ENCODE measurements at regions not wholly inside any gene's neighbourhood (a gene's known extent, or its start where the extent isn't known, plus 50 kb on each side); places are given as distances from the start of the nearest gene placed in this dataset.

- no peaks in the 10 kb centered on the region for H3K36me3 ChIP-seq (ENCODE audit: control insufficient read depth, insufficient read depth, low read length)
- peaks cover 7% of the 10 kb centered on the region for H3K4me1 ChIP-seq (ENCODE audit: control insufficient read depth, insufficient read depth, low read length)
- no peaks in the 10 kb centered on the region for H3K27me3 ChIP-seq (ENCODE audit: control insufficient read depth, insufficient read depth, low read length)
- H3K4me3 ChIP-seq (ENCODE audit: low read length): no peak overlapping the region
- no peak overlapping the region for H3K9ac ChIP-seq (ENCODE audit: low read length)
- H3K27ac ChIP-seq (ENCODE audit: low read depth, low read length): no peak overlapping the region
Measured at GRCh38 chr14:34172550-34173368, 221.9 kb upstream of the EGLN3 start.

- H3K36me3 ChIP-seq (ENCODE audit: control insufficient read depth, insufficient read depth, low read length): no peaks in the 10 kb centered on the region
- no peak overlapping the region for H3K4me3 ChIP-seq (ENCODE audit: low read length)
- H3K27me3 ChIP-seq (ENCODE audit: control insufficient read depth, insufficient read depth, low read length): no peaks in the 10 kb centered on the region
- peaks cover 7% of the 10 kb centered on the region for H3K4me1 ChIP-seq (ENCODE audit: control insufficient read depth, insufficient read depth, low read length)
- H3K27ac ChIP-seq (ENCODE audit: low read depth, low read length): no peak overlapping the region
- H3K9ac ChIP-seq (ENCODE audit: low read length): no peak overlapping the region
Measured at GRCh38 chr14:34172173-34172451, 221.2 kb upstream of the EGLN3 start.

DNA sequence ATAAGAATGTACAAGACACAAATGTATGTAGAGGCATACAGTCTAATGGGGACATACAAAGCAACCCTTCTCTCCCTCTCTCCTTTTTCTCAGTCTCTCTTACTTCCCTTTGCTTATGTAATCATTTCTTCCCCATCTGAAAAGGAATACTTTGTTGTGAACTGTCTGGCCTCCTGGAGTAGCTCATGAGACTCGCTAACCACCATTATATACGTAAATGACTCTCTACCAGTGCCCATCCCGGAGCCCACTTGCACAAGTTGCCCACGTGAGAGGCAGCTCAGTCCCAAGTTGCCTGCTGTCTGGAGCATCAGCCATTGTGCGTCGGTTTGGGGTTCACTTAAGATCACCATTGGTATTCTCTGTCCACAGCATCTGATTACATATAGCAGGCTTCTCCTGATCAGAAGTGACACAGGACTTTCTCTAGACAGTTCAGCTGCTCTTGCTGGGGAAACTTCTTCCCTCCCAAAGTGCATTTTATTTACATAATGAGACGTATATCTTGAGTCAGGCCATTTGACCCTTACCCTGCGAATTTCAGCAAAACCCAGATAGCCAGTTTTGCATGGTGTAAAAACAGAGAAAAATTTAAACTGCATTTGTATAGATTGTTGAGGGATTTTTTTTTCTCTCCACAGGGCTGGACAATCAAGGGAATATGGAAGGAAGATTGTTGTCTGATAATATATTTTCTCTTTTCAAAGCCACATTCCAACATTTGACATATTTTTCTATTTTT lies 220.7 kb upstream of the EGLN3 start:
- H3K36me3 ChIP-seq (ENCODE audit: control insufficient read depth, insufficient read depth, low read length): no peaks in the 10 kb centered on the region
- no peak overlapping the region for H3K27ac ChIP-seq (ENCODE audit: low read depth, low read length)
- no peaks in the 10 kb centered on the region for H3K27me3 ChIP-seq (ENCODE audit: control insufficient read depth, insufficient read depth, low read length)
- H3K4me3 ChIP-seq (ENCODE audit: low read length): no peak overlapping the region
- H3K9ac ChIP-seq (ENCODE audit: low read length): no peak overlapping the region
- H3K4me1 ChIP-seq (ENCODE audit: control insufficient read depth, insufficient read depth, low read length): peaks cover 7% of the 10 kb centered on the region

- H3K4me3 ChIP-seq (ENCODE audit: low read length): no peak overlapping the region
- H3K27ac ChIP-seq (ENCODE audit: low read depth, low read length): no peak overlapping the region
- H3K4me1 ChIP-seq (ENCODE audit: control insufficient read depth, insufficient read depth, low read length): peaks cover 7% of the 10 kb centered on the region
- H3K27me3 ChIP-seq (ENCODE audit: control insufficient read depth, insufficient read depth, low read length): no peaks in the 10 kb centered on the region
- no peak overlapping the region for H3K9ac ChIP-seq (ENCODE audit: low read length)
- no peaks in the 10 kb centered on the region for H3K36me3 ChIP-seq (ENCODE audit: control insufficient read depth, insufficient read depth, low read length)
Measured at GRCh38 chr14:34170882-34171281, 220.0 kb upstream of the EGLN3 start.

DNA sequence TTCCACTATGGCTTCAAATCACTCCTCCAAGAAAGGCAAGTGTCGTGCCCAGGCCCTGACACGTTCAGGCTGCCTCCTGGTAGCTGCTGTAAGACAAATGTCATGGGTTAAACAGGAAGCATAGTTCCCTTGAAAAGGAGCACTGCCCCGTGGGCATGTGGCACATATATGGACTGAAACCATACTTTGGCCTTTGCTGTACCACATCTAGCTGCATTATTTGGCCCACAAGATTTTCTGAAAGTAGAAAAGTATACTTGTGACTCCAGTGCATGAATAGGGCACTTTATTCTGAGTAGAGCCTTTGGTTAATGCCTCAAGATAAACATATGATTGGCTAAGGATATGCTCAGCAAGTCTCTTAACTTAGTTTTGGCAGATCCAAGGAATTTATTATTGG lies 218.7 kb upstream of the EGLN3 start:
- Histone ChIP-seq H3K27ac (ENCODE audit: low read depth, low read length) (no peak overlapping the region), H3K4me3 (ENCODE audit: low read length) (no peak overlapping the region), H3K9ac (ENCODE audit: low read length) (no peak overlapping the region), H3K36me3 (ENCODE audit: control insufficient read depth, insufficient read depth, low read length) (no peaks in the 10 kb centered on the region), H3K27me3 (ENCODE audit: control insufficient read depth, insufficient read depth, low read length) (no peaks in the 10 kb centered on the region), H3K4me1 (ENCODE audit: control insufficient read depth, insufficient read depth, low read length) (peaks cover 7% of the 10 kb centered on the region)

DNA sequence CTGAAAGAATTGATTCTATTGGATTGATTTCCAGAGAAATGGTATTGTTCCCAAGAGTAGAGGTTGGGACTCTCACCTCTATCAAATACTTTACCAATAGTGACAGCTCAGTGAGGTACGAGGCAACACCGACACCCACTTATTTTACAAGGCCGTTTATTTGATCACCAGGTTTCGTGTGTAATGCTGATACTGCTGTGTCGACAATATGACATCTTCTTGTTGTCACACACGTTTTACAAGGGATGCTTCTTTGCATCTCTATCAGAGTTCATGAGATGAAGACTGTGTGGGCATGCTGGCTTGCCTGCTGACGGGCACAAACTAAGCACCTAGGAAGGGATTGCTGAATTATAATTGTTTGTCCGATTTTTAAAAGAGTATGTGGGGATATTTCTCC lies 217.8 kb upstream of the EGLN3 start:
- H3K36me3 ChIP-seq (ENCODE audit: control insufficient read depth, insufficient read depth, low read length): no peaks in the 10 kb centered on the region
- no peak overlapping the region for H3K9ac ChIP-seq (ENCODE audit: low read length)
- no peaks in the 10 kb centered on the region for H3K27me3 ChIP-seq (ENCODE audit: control insufficient read depth, insufficient read depth, low read length)
- H3K4me1 ChIP-seq (ENCODE audit: control insufficient read depth, insufficient read depth, low read length): peaks cover 7% of the 10 kb centered on the region
- no peak overlapping the region for H3K4me3 ChIP-seq (ENCODE audit: low read length)
- H3K27ac ChIP-seq (ENCODE audit: low read depth, low read length): no peak overlapping the region

GRCh38 chr14:34165847-34166350 lies 215.0 kb upstream of the EGLN3 start:
- no peaks in the 10 kb centered on the region for H3K4me1 ChIP-seq (ENCODE audit: control insufficient read depth, insufficient read depth, low read length)
- H3K4me3 ChIP-seq (ENCODE audit: low read length): no peak overlapping the region
- H3K27me3 ChIP-seq (ENCODE audit: control insufficient read depth, insufficient read depth, low read length): no peaks in the 10 kb centered on the region
- H3K9ac ChIP-seq (ENCODE audit: low read length): no peak overlapping the region
- H3K27ac ChIP-seq (ENCODE audit: low read depth, low read length): no peak overlapping the region
- no peaks in the 10 kb centered on the region for H3K36me3 ChIP-seq (ENCODE audit: control insufficient read depth, insufficient read depth, low read length)

DNA sequence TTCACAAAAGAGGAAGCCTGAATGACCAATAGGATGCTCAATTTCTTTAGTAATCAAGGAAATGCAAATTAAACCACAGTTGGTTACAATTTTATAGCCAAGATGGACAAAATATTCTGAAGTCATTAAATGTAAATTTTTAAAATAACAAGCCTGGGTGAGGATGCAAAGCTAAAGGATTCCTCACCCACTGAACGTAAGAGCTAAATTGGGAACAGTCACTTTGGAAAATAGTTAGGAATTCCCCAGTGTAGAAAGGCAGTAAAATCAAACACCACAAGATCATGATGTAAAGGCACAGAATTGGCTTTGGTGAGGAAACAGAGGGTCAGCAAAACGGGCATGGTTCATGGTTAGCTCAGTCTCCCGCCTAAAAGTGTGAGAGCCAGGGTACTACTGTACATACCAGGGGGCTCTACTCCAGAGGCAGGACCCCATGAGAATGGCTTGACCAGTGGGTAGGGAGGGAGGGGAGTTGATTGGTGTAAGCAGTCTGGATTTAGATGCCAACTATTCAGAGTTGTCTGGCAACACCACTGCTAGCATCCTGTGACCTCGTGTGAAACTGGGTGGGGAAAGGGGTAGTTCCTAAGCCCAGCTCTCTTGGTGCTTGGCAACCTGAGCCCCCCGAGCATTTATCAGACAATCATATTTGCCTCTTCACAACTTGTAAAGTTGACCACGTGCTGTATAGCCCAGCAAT lies 213.4 kb upstream of the EGLN3 start:
- Histone ChIP-seq H3K36me3 (ENCODE audit: control insufficient read depth, insufficient read depth, low read length) (no peaks in the 10 kb centered on the region), H3K9ac (ENCODE audit: low read length) (no peak overlapping the region), H3K27ac (ENCODE audit: low read depth, low read length) (no peak overlapping the region), H3K4me3 (ENCODE audit: low read length) (no peak overlapping the region), H3K4me1 (ENCODE audit: control insufficient read depth, insufficient read depth, low read length) (no peaks in the 10 kb centered on the region), H3K27me3 (ENCODE audit: control insufficient read depth, insufficient read depth, low read length) (no peaks in the 10 kb centered on the region)

DNA sequence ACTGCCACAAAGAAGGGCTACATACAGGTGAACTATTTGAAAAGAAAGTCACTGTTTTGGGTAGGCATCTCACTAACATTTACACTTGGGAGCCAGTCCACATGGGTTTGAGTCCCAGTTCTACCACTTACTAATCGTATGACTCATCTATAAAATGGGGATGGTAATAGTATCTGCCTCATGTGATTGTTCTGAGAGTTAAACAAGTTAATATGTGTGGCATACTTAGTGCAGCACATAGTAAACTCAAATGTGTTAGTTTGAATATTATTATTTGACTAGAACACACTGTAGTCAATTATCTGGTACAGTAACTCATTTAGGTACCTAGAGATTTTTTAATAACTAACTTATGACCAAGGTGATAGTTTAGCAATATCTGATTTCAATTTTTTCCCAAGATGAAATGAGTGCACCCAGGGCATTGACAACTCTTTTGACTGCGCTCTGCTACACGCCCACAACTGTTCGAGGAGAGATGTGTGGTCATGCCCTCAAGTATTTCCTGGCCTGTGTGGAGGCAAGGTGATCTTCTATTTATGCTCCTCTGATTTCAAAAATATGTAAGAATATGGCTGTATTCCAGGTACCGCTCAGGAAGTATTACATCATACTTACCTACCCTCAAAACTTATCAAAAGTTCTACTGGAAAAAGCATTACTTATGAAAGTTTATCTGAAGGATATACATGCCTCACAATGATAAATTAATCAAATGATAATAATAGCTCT lies 210.6 kb upstream of the EGLN3 start:
- no peaks in the 10 kb centered on the region for H3K27me3 ChIP-seq (ENCODE audit: control insufficient read depth, insufficient read depth, low read length)
- no peak overlapping the region for H3K4me3 ChIP-seq (ENCODE audit: low read length)
- no peaks in the 10 kb centered on the region for H3K4me1 ChIP-seq (ENCODE audit: control insufficient read depth, insufficient read depth, low read length)
- H3K36me3 ChIP-seq (ENCODE audit: control insufficient read depth, insufficient read depth, low read length): no peaks in the 10 kb centered on the region
- no peak overlapping the region for H3K27ac ChIP-seq (ENCODE audit: low read depth, low read length)
- no peak overlapping the region for H3K9ac ChIP-seq (ENCODE audit: low read length)

- H3K4me1 ChIP-seq (ENCODE audit: control insufficient read depth, insufficient read depth, low read length): no peaks in the 10 kb centered on the region
- H3K9ac ChIP-seq (ENCODE audit: low read length): no peak overlapping the region
- no peaks in the 10 kb centered on the region for H3K36me3 ChIP-seq (ENCODE audit: control insufficient read depth, insufficient read depth, low read length)
- no peak overlapping the region for H3K27ac ChIP-seq (ENCODE audit: low read depth, low read length)
- no peaks in the 10 kb centered on the region for H3K27me3 ChIP-seq (ENCODE audit: control insufficient read depth, insufficient read depth, low read length)
- H3K4me3 ChIP-seq (ENCODE audit: low read length): no peak overlapping the region
Measured at GRCh38 chr14:34160619-34161018, 209.7 kb upstream of the EGLN3 start.

DNA sequence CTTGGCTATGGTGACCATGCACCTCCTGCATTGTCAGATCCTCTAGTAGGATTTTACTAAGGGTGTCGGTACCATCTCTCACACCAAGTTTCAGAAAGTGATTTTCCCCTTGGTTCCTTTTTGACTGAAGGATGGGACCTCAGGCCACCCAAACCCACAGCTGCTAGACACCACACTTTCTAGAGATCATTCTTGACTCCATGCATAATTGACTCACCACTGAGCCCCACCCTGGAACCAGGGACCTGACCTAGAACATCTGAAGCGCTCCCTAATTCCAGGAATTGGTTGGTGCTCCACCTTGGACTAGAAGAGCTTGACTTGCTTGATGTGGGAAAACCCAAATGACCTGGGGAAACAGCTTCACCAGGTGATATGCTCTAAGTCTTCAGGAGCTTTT lies 206.8 kb upstream of the EGLN3 start:
- Histone ChIP-seq H3K9ac (ENCODE audit: low read length) (no peak overlapping the region), H3K27ac (ENCODE audit: low read depth, low read length) (no peak overlapping the region), H3K27me3 (ENCODE audit: control insufficient read depth, insufficient read depth, low read length) (no peaks in the 10 kb centered on the region), H3K4me3 (ENCODE audit: low read length) (no peak overlapping the region), H3K4me1 (ENCODE audit: control insufficient read depth, insufficient read depth, low read length) (no peaks in the 10 kb centered on the region), H3K36me3 (ENCODE audit: control insufficient read depth, insufficient read depth, low read length) (no peaks in the 10 kb centered on the region)

GRCh38 chr14:34147461-34147860 lies 196.6 kb upstream of the EGLN3 start:
- H3K27ac ChIP-seq (ENCODE audit: low read depth, low read length): no peak overlapping the region
- H3K36me3 ChIP-seq (ENCODE audit: control insufficient read depth, insufficient read depth, low read length): no peaks in the 10 kb centered on the region
- no peaks in the 10 kb centered on the region for H3K27me3 ChIP-seq (ENCODE audit: control insufficient read depth, insufficient read depth, low read length)
- no peak overlapping the region for H3K4me3 ChIP-seq (ENCODE audit: low read length)
- no peaks in the 10 kb centered on the region for H3K4me1 ChIP-seq (ENCODE audit: control insufficient read depth, insufficient read depth, low read length)
- H3K9ac ChIP-seq (ENCODE audit: low read length): no peak overlapping the region
